AG04450 (cell line): ENCODE measurements at regions not wholly inside any gene's neighbourhood (a gene's known extent, or its start where the extent isn't known, plus 50 kb on each side); places are given as distances from the start of the nearest gene placed in this dataset.

ENCODE experiments used
- CTCF ChIA-PET: fragments of 300-600, 350-600 bp; formaldehyde crosslinking; extraction: SDS; loops from one replicate; lab custom pipeline; 2022; ENCODE audit warnings: antibody characterized with exemption, inconsistent platforms; lab: Charles Lee
- POLR2A ChIA-PET: fragments of 350-600 bp; formaldehyde crosslinking; extraction: SDS; loops from one replicate; lab custom pipeline; 2021; ENCODE audit warnings: antibody characterized with exemption, inconsistent platforms; lab: Yijun Ruan, JAX
- DNase-seq: peaks from one replicate; pipeline ENCODE4 v3.0.0-alpha.2; 2011; ENCODE audit warnings: low read depth, low spot score
- H3K27ac ChIP-seq: one replicate; pipeline ENCODE4 v1.5.1; 2012; ENCODE audit warnings: low read depth, low read length, control low read depth
- H3K27me3 ChIP-seq: one replicate; pipeline ENCODE4 v1.6.0; 2012; ENCODE audit warnings: low read length; ENCODE audit not compliant: control insufficient read depth, insufficient read depth
- H3K4me3 ChIP-seq: 2 replicates; pipeline ENCODE4 v1.5.1; 2011; ENCODE audit warnings: mild to moderate bottlenecking, low read depth, low read length, control low read depth
- H3K9me3 ChIP-seq: 2 replicates; pipeline ENCODE4 v1.5.1; 2012; ENCODE audit warnings: low read length; ENCODE audit not compliant: control insufficient read depth, insufficient read depth
- TF ChIP-seq, protein P1 (sequence below): IDR thresholded peaks from 2 replicates; pipeline ENCODE4 v1.5.1; 2011; ENCODE audit warnings: low read depth, low read length, control low read depth, inconsistent platforms

GRCh38 chr2:12998685-12999084, 281.9 kb downstream of the TRIB2 start:
- Histone ChIP-seq H3K9me3 (no peaks in the 10 kb centered on the region), H3K4me3 (no peak overlapping the region), H3K27ac (no peak overlapping the region), H3K27me3 (no peaks in the 10 kb centered on the region)
- CTCF ChIA-PET, result interaction anchor here (1.8 kb wide), 1 partner anchor 9 kb away, joined by 5 read pairs; no protein-coding TSS in a partner anchor
- no peak for DNase-seq
- POLR2A ChIA-PET, result no interaction called here
- TF ChIP-seq, protein P1, sequence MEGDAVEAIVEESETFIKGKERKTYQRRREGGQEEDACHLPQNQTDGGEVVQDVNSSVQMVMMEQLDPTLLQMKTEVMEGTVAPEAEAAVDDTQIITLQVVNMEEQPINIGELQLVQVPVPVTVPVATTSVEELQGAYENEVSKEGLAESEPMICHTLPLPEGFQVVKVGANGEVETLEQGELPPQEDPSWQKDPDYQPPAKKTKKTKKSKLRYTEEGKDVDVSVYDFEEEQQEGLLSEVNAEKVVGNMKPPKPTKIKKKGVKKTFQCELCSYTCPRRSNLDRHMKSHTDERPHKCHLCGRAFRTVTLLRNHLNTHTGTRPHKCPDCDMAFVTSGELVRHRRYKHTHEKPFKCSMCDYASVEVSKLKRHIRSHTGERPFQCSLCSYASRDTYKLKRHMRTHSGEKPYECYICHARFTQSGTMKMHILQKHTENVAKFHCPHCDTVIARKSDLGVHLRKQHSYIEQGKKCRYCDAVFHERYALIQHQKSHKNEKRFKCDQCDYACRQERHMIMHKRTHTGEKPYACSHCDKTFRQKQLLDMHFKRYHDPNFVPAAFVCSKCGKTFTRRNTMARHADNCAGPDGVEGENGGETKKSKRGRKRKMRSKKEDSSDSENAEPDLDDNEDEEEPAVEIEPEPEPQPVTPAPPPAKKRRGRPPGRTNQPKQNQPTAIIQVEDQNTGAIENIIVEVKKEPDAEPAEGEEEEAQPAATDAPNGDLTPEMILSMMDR, result no peak

GRCh38 chr2:13000664-13001363, 284.1 kb downstream of the TRIB2 start:
- Histone ChIP-seq H3K27me3 (no peaks in the 10 kb centered on the region), H3K27ac (no peak overlapping the region), H3K4me3 (no peak overlapping the region), H3K9me3 (no peaks in the 10 kb centered on the region)
- TF ChIP-seq, protein P1, result no peak
- CTCF ChIA-PET, result interaction anchor here (1.2 kb wide), 1 partner anchor 284 kb away, joined by 6 read pairs; the partner anchor contains the start of gene TRIB2
- POLR2A ChIA-PET, result no interaction called here
- no peak for DNase-seq

GRCh38 chr2:13001408-13001807, 284.7 kb downstream of the TRIB2 start:
- Histone ChIP-seq H3K27me3 (no peaks in the 10 kb centered on the region), H3K4me3 (no peak overlapping the region), H3K27ac (no peak overlapping the region), H3K9me3 (no peaks in the 10 kb centered on the region)
- TF ChIP-seq, protein P1, result no peak
- DNase-seq, result no peak
- POLR2A ChIA-PET, result no interaction called here
- CTCF ChIA-PET, result no interaction called here

DNA sequence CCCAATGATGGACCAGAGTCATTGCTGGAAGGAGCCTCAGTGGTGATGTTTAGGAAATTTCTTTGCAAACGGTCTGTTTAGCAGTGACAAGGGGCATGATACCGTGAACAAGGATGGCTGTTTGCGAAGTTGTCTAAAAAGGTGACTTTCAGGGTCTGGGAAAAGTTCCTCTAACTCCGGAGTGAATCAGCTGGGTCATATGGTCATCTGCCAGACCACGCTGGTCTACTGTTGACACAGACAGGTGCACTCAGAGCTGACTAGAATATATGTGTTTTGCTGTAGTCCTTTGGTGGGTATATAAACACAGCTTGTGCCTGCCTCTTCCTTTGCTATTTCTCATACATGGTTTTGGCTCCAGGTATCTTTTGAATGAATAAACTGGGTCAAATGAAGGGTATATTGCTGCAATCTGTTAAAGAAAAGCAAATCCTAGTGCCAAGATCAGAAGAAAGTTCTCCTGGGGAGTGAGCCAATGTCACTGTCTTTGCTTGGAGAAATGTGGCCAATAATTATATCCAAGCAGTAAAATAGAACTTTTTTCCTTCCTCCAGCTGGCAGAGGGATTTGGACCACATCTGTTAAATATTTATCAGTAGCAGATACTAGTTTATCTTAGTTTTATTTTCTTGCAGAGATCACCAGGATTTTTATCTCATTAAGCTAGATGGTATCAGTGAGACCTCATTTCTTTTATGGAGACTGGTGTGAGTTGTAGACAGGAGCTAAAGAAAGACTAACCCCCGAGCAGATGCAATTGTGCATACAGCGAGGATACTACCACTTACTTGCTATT, 286.0 kb downstream of the TRIB2 start:
- TF ChIP-seq, protein P1, result no peak
- POLR2A ChIA-PET, result no interaction called here

DNA sequence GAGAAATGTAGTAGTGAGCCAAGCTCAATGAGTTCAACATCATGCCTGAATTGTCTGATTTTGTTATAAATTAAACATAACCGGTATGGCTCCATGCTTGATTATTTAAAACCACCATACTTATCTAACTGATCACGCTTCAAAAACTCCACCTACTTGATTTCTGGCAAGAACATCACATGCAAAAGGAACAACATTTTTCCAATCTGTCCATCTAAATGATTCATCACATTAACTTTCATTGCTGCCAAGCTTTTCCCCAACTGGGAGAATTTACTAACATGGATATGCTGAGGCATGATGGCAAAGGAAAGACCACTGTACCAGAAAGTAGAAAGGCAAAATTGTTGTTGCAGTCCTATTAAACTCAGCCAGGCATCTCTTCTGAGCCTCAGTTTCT, 286.8 kb downstream of the TRIB2 start:
- TF ChIP-seq, protein P1, result no peak
- H3K27me3 ChIP-seq, result no peaks in the 10 kb centered on the region
- no peaks in the 10 kb centered on the region for H3K9me3 ChIP-seq
- ChIA-PET POLR2A (interaction anchor here (1.0 kb wide), 1 partner anchor 287 kb away, joined by 5 read pairs; the partner anchor contains the start of gene TRIB2), CTCF (interaction anchor here (0.9 to 1.9 kb wide), 4 partner anchors 73 to 1219 kb away, joined by 3 to 4 read pairs (median 3); partner anchors contain the start of gene TRIB2)
- no peak overlapping the region for H3K4me3 ChIP-seq
- DNase-seq, result no peak
- no peak overlapping the region for H3K27ac ChIP-seq

More for the DNA sequence above, 286.0 kb downstream of the TRIB2 start:
- H3K9me3 ChIP-seq, result no peaks in the 10 kb centered on the region
- H3K4me3 ChIP-seq, result no peak overlapping the region
- H3K27me3 ChIP-seq, result no peaks in the 10 kb centered on the region
- no peak overlapping the region for H3K27ac ChIP-seq
- CTCF ChIA-PET, result interaction anchor here (0.9 to 1.9 kb wide), 4 partner anchors 72 to 1218 kb away, joined by 3 to 4 read pairs (median 3); partner anchors contain the start of gene TRIB2
- no peak for DNase-seq
